Heart left ventricle (tissue), 13 donors: ENCODE measurements at regions not wholly inside any gene's neighbourhood (a gene's known extent, or its start where the extent isn't known, plus 50 kb on each side); places are given as distances from the start of the nearest gene placed in this dataset.

ENCODE experiments used
- CTCF ChIP-seq, 12 donors: fragments of 200-600 bp; sonication (generic) in 4 of 12; IDR thresholded peaks; one replicate each; pipeline versions ENCODE4 v1.5.0 to v1.8.0; 2018 to 2022; ENCODE audit warnings: antibody characterized with exemption in 12 of 12, mild to moderate bottlenecking in 5 of 12
- POLR2A ChIP-seq, 2 donors: fragments of 450-650 bp; IDR thresholded peaks; one replicate each; pipeline ENCODE4 v1.6.1; 2017; ENCODE audit warnings: antibody characterized with exemption in 2 of 2, mild to moderate bottlenecking in 2 of 2, moderate library complexity in 2 of 2
- donor health status: ischemic (EF 13 %, LVEDD 7.1; RV severe dilation, severe dysfunction).
- donor health status: DM: no; HTN: yes; CAD: no.
- donor health status: DM: no; HTN: no; CAD: no.
- donor health status: ischemic (EF 25% LVEDD 6.9; RV normal size, moderate dysfunction).
- donor health status: ischemic (EF 25% LVEDD 5.7; RV mildly dilated, moderate dysfunction).
- donor health status: ischemic (EF 35%, LVEDD 5.7; RV mildly dilated, moderate dysfunction).
- donor health status: nonischemic (EF 11% LVEDD 7.7; RV severe dilation, severe dysfunction).
- donor health status: DM: yes; HTN: yes; CAD: no.
- donor health status: PGD.
- donor health status: ischemic (EF 29% LVEDD 5.4; RV normal size, mild dysfunction).
- donor health status: nonischemic (EF 23%, LVEDD 6.1; RV moderate dilation, normal function).

GRCh38 chr14:98956661-98957060 lies 315.3 kb downstream of the BCL11B start:
- TF ChIP-seq POLR2A (IDR thresholded peaks at IDR 0.05) (no peak), CTCF (IDR thresholded peaks at IDR 0.05) (no peak)
